ENCODE measurements at regions not wholly inside any gene's neighbourhood (a gene's known extent, or its start where the extent isn't known, plus 50 kb on each side); places are given as distances from the start of the nearest gene placed in this dataset.

GRCh38 chr12:66733839-66734238 is 55.0 kb upstream of the GRIP1 start:
- Histone ChIP-seq H3K9me3 (replicated peaks; ENCODE audit: control insufficient read depth, insufficient read depth, low read length) (no peaks in the 10 kb centered on the region), H3K4me1 (ENCODE audit: control insufficient read depth, extremely low read depth, insufficient read depth, low read length) (no peaks in the 10 kb centered on the region), H3K9me1 (replicated peaks; ENCODE audit: control insufficient read depth, extremely low read depth, insufficient read depth, low read length) (no peaks in the 10 kb centered on the region), H4K20me1 (replicated peaks; ENCODE audit: control insufficient read depth, extremely low read depth, insufficient read depth, low read length) (no peaks in the 10 kb centered on the region), H3K4me3 (replicated peaks in 1 of 3; ENCODE audit: insufficient read depth in 1 of 3, low read depth in 1 of 3, low read length in 3 of 3) (no peak overlapping the region), H2AFZ (ENCODE audit: low read depth, low read length) (no peak overlapping the region), H3K36me3 (ENCODE audit: control insufficient read depth in 2 of 2, extremely low read depth in 1 of 2, insufficient read depth in 2 of 2, low read length in 2 of 2) (no peaks in the 10 kb centered on the region), H3K27me3 (ENCODE audit: control insufficient read depth in 2 of 2, insufficient read depth in 2 of 2, low read length in 2 of 2) (peaks cover 2 to 6% of the 10 kb centered on the region in 2 experiments), H3K27ac (ENCODE audit: insufficient read depth, low read depth, low read length) (no peak overlapping the region), H3K9ac (replicated peaks; ENCODE audit: extremely low read depth, insufficient read depth, low read length) (no peak overlapping the region), H3K4me2 (ENCODE audit: insufficient read depth, low read length) (no peak overlapping the region), H3K79me2 (ENCODE audit: control insufficient read depth, insufficient read depth, low read length) (no peaks in the 10 kb centered on the region)
- TF ChIP-seq CTCF (IDR thresholded peaks at IDR 0.05; ENCODE audit: extremely low read depth in 1 of 2, insufficient read depth in 1 of 2, low read depth in 1 of 2, low read length in 2 of 2) (no peak), EZH2 (IDR thresholded peaks at IDR 0.05; ENCODE audit: borderline replicate concordance, low read depth, low read length, severe bottlenecking) (no peak), MAX (IDR thresholded peaks at IDR 0.05; ENCODE audit: insufficient read depth, insufficient read length) (no peak), MYC (IDR thresholded peaks at IDR 0.05; ENCODE audit: low read depth, low read length) (no peak), FOS (IDR thresholded peaks at IDR 0.05; ENCODE audit: borderline replicate concordance, insufficient read depth, low read length) (no peak), POLR2AphosphoS5 (IDR thresholded peaks at IDR 0.05; ENCODE audit: insufficient read depth, low read depth, low read length) (no peak), JUN (IDR thresholded peaks at IDR 0.05; ENCODE audit: borderline replicate concordance, insufficient read depth, insufficient read length, low read depth) (no peak), GATA2 (IDR thresholded peaks at IDR 0.05; ENCODE audit: insufficient read depth, insufficient read length, low read depth, low read length) (no peak), POLR2A (IDR thresholded peaks at IDR 0.05; ENCODE audit: low read depth, low read length) (no peak)
- POLR2A ChIA-PET, result no interaction called here
- FAIRE-seq, result no peak
- no TSS peak for BruUV-seq (replicated peaks)
- dilution Hi-C loops (cut with MboI; ENCODE audit: extremely low pct_ligation_motif_present, low sequenced_read_pairs), result no loop called here
- no peak for DNase-seq (ENCODE audit: low read depth, low spot score)
- intact Hi-C loops (cut with micrococcal nuclease), result no loop called here
- CTCF ChIA-PET, result no interaction called here
